Prostate gland (tissue), 2 donors: ENCODE measurements at regions not wholly inside any gene's neighbourhood (a gene's known extent, or its start where the extent isn't known, plus 50 kb on each side); places are given as distances from the start of the nearest gene placed in this dataset.

ENCODE experiments used
- DNase-seq: peaks from one replicate; pipeline ENCODE4 v3.0.0-alpha.2; 2019; ENCODE audit warnings: low spot score
- H3K27ac ChIP-seq, 2 donors: fragments of 200-600 bp; sonication (generic); 2 replicates each; pipeline ENCODE4 v1.5.1; 2017 to 2019
- H3K27me3 ChIP-seq: fragments of 200-600 bp; sonication (generic); replicated peaks from 2 replicates; pipeline ENCODE4 v1.5.1; 2019; ENCODE audit not compliant: insufficient read depth
- H3K36me3 ChIP-seq, 2 donors: fragments of 200-600 bp; sonication (generic); 1 replicate in 1 of 2; 2 replicates in 1 of 2; pipeline versions ENCODE4 v1.5.1 to v1.8.1; 2017 to 2019
- H3K4me1 ChIP-seq: fragments of 200-600 bp; sonication (generic); replicated peaks from 2 replicates; pipeline ENCODE4 v1.5.1; 2019
- H3K4me3 ChIP-seq, 2 donors: fragments of 200-600 bp; sonication (generic); 2 replicates each; pipeline ENCODE4 v1.5.1; 2017 to 2019
- H3K9me3 ChIP-seq: fragments of 200-600 bp; sonication (generic); 2 replicates; pipeline ENCODE4 v1.5.1; 2017
- CTCF ChIP-seq, 4 experiments: fragments of 200-600 bp in 2 of 4; fragments of 450-650 bp in 2 of 4; sonication (generic) in 2 of 4; IDR thresholded peaks; 1 replicate in 3 of 4; 2 replicates in 1 of 4; pipeline ENCODE4 v1.5.1; 2016 to 2019; ENCODE audit warnings: antibody characterized with exemption in 4 of 4, mild to moderate bottlenecking in 2 of 4, moderate library complexity in 2 of 4
- POLR2A ChIP-seq: fragments of 450-650 bp; IDR thresholded peaks from one replicate; pipeline ENCODE4 v1.6.1; 2016; ENCODE audit warnings: antibody characterized with exemption, mild to moderate bottlenecking
- POLR2AphosphoS5 ChIP-seq: sonication (generic); formaldehyde crosslinking; IDR thresholded peaks from one replicate; pipeline ENCODE4 v1.6.1; 2017; ENCODE audit warnings: antibody characterized with exemption
- WGBS: methylation state at CpG from one replicate; pipeline ENCODE4 v1.1.5; 2018; 5-methylcytosine and 5-hydroxymethylcytosine counted together
- intact Hi-C: fragments of 100-400 bp; cut with DNase I; formaldehyde crosslinking; loops from one replicate; pipeline ENCODE4 v1.14.2; 2022

- H3K4me1 ChIP-seq = no peaks in the 10 kb centered on the region
- H3K36me3 ChIP-seq = no peaks in the 10 kb centered on the region
- TF ChIP-seq POLR2A (no peak), POLR2AphosphoS5 (no peak), CTCF (IDR thresholded peaks at IDR 0.05) (no peak)
- intact Hi-C loops = no loop called here
- H3K27ac ChIP-seq = no peak overlapping the region
- WGBS = 68% methylated on average over 2 of the region's 2 CpGs
- H3K27me3 ChIP-seq = no peaks in the 10 kb centered on the region
- H3K9me3 ChIP-seq = no peaks in the 10 kb centered on the region
- no peak for DNase-seq
- H3K4me3 ChIP-seq = no peak overlapping the region
Measured at GRCh38 chr2:52135235-52135634, 1103.3 kb upstream of the NRXN1 start.

- 55% methylated on average over 3 of the region's 3 CpGs for WGBS
- TF ChIP-seq CTCF (IDR thresholded peaks at IDR 0.05) = no peak
- no peak for TF ChIP-seq POLR2AphosphoS5
- TF ChIP-seq POLR2A = no peak
- no peak for DNase-seq
- no peaks in the 10 kb centered on the region for H3K9me3 ChIP-seq
- H3K4me3 ChIP-seq = no peak overlapping the region
- H3K27me3 ChIP-seq = no peaks in the 10 kb centered on the region
- H3K4me1 ChIP-seq = no peaks in the 10 kb centered on the region
- H3K36me3 ChIP-seq = no peaks in the 10 kb centered on the region
- H3K27ac ChIP-seq = no peak overlapping the region
- intact Hi-C loops = no loop called here
Measured at GRCh38 chr2:52128081-52128480, 1096.1 kb upstream of the NRXN1 start.

GRCh38 chr2:52127527-52127926, 1095.6 kb upstream of the NRXN1 start:
- Histone ChIP-seq H3K27ac (no peak overlapping the region), H3K9me3 (no peaks in the 10 kb centered on the region), H3K4me1 (no peaks in the 10 kb centered on the region), H3K36me3 (no peaks in the 10 kb centered on the region), H3K4me3 (no peak overlapping the region), H3K27me3 (no peaks in the 10 kb centered on the region)
- intact Hi-C loops = no loop called here
- WGBS = 89% methylated on average over 1 of the region's 1 CpG
- no peak for DNase-seq
- TF ChIP-seq POLR2AphosphoS5 = no peak

- TF ChIP-seq POLR2A (no peak), POLR2AphosphoS5 (no peak), CTCF (IDR thresholded peaks at IDR 0.05) (no peak)
- DNase-seq = no peak
- WGBS = 66% methylated on average over 3 of the region's 3 CpGs
- no peak overlapping the region for H3K4me3 ChIP-seq
- no peaks in the 10 kb centered on the region for H3K36me3 ChIP-seq
- intact Hi-C loops = no loop called here
- H3K27me3 ChIP-seq = no peaks in the 10 kb centered on the region
- no peaks in the 10 kb centered on the region for H3K4me1 ChIP-seq
- no peak overlapping the region for H3K27ac ChIP-seq
- H3K9me3 ChIP-seq = no peaks in the 10 kb centered on the region
Measured at GRCh38 chr2:52117299-52117698, 1085.4 kb upstream of the NRXN1 start.

GRCh38 chr2:52115750-52116149, 1083.8 kb upstream of the NRXN1 start:
- no peaks in the 10 kb centered on the region for H3K36me3 ChIP-seq
- H3K27me3 ChIP-seq = no peaks in the 10 kb centered on the region
- no peak for DNase-seq
- TF ChIP-seq CTCF (IDR thresholded peaks at IDR 0.05) (no peak), POLR2A (no peak), POLR2AphosphoS5 (no peak)
- H3K27ac ChIP-seq = no peak overlapping the region
- intact Hi-C loops = no loop called here
- H3K4me1 ChIP-seq = no peaks in the 10 kb centered on the region
- 67% methylated on average over 1 of the region's 1 CpG for WGBS
- H3K4me3 ChIP-seq = no peak overlapping the region
- H3K9me3 ChIP-seq = no peaks in the 10 kb centered on the region
